Smooth muscle cell (in vitro differentiated cells): ENCODE measurements at regions not wholly inside any gene's neighbourhood (a gene's known extent, or its start where the extent isn't known, plus 50 kb on each side); places are given as distances from the start of the nearest gene placed in this dataset.

ENCODE experiments used
- DNase-seq: peaks from one replicate; lab custom pipeline; 2025; ENCODE audit not compliant: unreplicated experiment; lab: John Stamatoyannopoulos, UW
- H2AFZ ChIP-seq: fragments of 200-600 bp; sonication (generic); 2 replicates; pipeline ENCODE4 v1.6.0; 2016; ENCODE audit warnings: antibody characterized with exemption, low read depth, mild to moderate bottlenecking
- H3F3A ChIP-seq: fragments of 200-600 bp; sonication (generic); 2 replicates; pipeline ENCODE4 v1.6.0; 2017; ENCODE audit warnings: antibody characterized with exemption, low read depth
- H3K27ac ChIP-seq: fragments of 200-600 bp; sonication (generic); 2 replicates; pipeline ENCODE4 v1.5.1; 2016; ENCODE audit warnings: low read depth, mild to moderate bottlenecking
- H3K27me3 ChIP-seq: fragments of 200-600 bp; sonication (generic); 2 replicates; pipeline ENCODE4 v1.6.1; 2016; ENCODE audit warnings: low read depth, mild to moderate bottlenecking
- H3K36me3 ChIP-seq: fragments of 200-600 bp; sonication (generic); 2 replicates; pipeline ENCODE4 v1.5.1; 2016; ENCODE audit warnings: low read depth
- H3K4me1 ChIP-seq: fragments of 200-600 bp; sonication (generic); 2 replicates; pipeline ENCODE4 v1.5.1; 2016; ENCODE audit warnings: low read depth
- H3K4me2 ChIP-seq: fragments of 200-600 bp; sonication (generic); 2 replicates; pipeline ENCODE4 v1.6.0; 2016; ENCODE audit warnings: mild to moderate bottlenecking
- H3K4me3 ChIP-seq: fragments of 200-600 bp; sonication (generic); 2 replicates; pipeline ENCODE4 v1.5.1; 2016; ENCODE audit warnings: mild to moderate bottlenecking
- H3K79me2 ChIP-seq: fragments of 200-600 bp; sonication (generic); 2 replicates; pipeline ENCODE4 v1.6.0; 2016; ENCODE audit warnings: low read depth, mild to moderate bottlenecking
- H3K9ac ChIP-seq: fragments of 200-600 bp; sonication (generic); 2 replicates; pipeline ENCODE4 v1.6.0; 2016; ENCODE audit warnings: low read depth
- H3K9me3 ChIP-seq: fragments of 200-600 bp; sonication (generic); replicated peaks from 2 replicates; pipeline ENCODE4 v1.5.1; 2016; ENCODE audit warnings: low read depth
- H4K20me1 ChIP-seq: fragments of 200-600 bp; sonication (generic); 2 replicates; pipeline ENCODE4 v1.6.0; 2016; ENCODE audit warnings: low read depth
- WGBS: methylation state at CpG from one replicate; pipeline ENCODE4 v1.1.7; 2016; ENCODE audit warnings: low lambda C conversion rate; 5-methylcytosine and 5-hydroxymethylcytosine counted together
- TF ChIP-seq, protein P1 (sequence below): fragments of 200-600 bp; sonication (generic); IDR thresholded peaks from 2 replicates; pipeline ENCODE4 v1.5.1; 2017; ENCODE audit warnings: borderline replicate concordance, mild to moderate bottlenecking, antibody characterized with exemption; ENCODE audit not compliant: insufficient read depth, poor library complexity, severe bottlenecking

- Histone ChIP-seq H3K9me3 (no peaks in the 10 kb centered on the region), H3K36me3 (no peaks in the 10 kb centered on the region)
Observed at GRCh38 chr3:95148107-95148506, 1085.2 kb downstream of the NSUN3 start.

GRCh38 chr3:95151590-95151989, 1088.7 kb downstream of the NSUN3 start:
- Histone ChIP-seq H2AFZ (peak overlapping the region; percentile 72), H3K4me1 (no peaks in the 10 kb centered on the region), H3K9ac (no peak overlapping the region), H3K4me2 (no peak overlapping the region), H4K20me1 (no peaks in the 10 kb centered on the region), H3K9me3 (no peaks in the 10 kb centered on the region), H3K36me3 (no peaks in the 10 kb centered on the region), H3K27me3 (no peaks in the 10 kb centered on the region), H3F3A (no peaks in the 10 kb centered on the region), H3K79me2 (no peaks in the 10 kb centered on the region), H3K27ac (no peak overlapping the region), H3K4me3 (no peak overlapping the region)
- TF ChIP-seq, protein P1, sequence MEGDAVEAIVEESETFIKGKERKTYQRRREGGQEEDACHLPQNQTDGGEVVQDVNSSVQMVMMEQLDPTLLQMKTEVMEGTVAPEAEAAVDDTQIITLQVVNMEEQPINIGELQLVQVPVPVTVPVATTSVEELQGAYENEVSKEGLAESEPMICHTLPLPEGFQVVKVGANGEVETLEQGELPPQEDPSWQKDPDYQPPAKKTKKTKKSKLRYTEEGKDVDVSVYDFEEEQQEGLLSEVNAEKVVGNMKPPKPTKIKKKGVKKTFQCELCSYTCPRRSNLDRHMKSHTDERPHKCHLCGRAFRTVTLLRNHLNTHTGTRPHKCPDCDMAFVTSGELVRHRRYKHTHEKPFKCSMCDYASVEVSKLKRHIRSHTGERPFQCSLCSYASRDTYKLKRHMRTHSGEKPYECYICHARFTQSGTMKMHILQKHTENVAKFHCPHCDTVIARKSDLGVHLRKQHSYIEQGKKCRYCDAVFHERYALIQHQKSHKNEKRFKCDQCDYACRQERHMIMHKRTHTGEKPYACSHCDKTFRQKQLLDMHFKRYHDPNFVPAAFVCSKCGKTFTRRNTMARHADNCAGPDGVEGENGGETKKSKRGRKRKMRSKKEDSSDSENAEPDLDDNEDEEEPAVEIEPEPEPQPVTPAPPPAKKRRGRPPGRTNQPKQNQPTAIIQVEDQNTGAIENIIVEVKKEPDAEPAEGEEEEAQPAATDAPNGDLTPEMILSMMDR, result no peak
- WGBS, result 62% methylated on average over 2 of the region's 2 CpGs
- DNase-seq, result no peak

More at GRCh38 chr3:95148107-95148506, 1085.2 kb downstream of the NSUN3 start:
- TF ChIP-seq, protein P1, result no peak
- Histone ChIP-seq H2AFZ (no peak overlapping the region), H3K4me3 (no peak overlapping the region), H3K9ac (no peak overlapping the region), H3K27me3 (no peaks in the 10 kb centered on the region), H3F3A (no peaks in the 10 kb centered on the region), H3K4me1 (no peaks in the 10 kb centered on the region), H3K27ac (no peak overlapping the region), H3K4me2 (no peak overlapping the region), H4K20me1 (no peaks in the 10 kb centered on the region), H3K79me2 (no peaks in the 10 kb centered on the region)
- WGBS, result 98% methylated on average over 3 of the region's 3 CpGs
- no peak for DNase-seq

DNA sequence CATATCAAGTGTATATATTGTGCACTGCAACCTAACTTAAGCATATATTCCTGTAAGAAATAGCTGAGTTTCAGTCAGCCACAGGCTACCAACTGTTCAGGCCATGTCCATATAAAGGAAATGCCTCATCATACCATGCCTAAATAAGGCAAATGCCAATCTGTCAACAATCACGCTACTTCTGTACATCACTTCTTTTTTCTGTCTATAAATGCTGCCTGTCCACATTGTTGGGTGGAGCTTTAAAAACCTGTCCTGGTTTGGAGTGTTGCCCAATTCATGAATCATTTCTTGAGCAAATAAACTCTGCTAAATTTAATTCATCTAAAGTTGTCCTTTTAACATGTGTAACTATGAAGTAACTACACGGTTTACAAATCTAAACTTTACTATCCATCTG, 1091.9 kb downstream of the NSUN3 start:
- H3K9me3 ChIP-seq, result no peaks in the 10 kb centered on the region
- no peaks in the 10 kb centered on the region for H3K36me3 ChIP-seq
- H4K20me1 ChIP-seq, result no peaks in the 10 kb centered on the region
- TF ChIP-seq, protein P1, result no peak
- no peaks in the 10 kb centered on the region for H3F3A ChIP-seq
- no peaks in the 10 kb centered on the region for H3K4me1 ChIP-seq
- H3K4me3 ChIP-seq, result no peak overlapping the region
- H3K27ac ChIP-seq, result no peak overlapping the region
- WGBS, result 81% methylated on average over 2 of the region's 2 CpGs
- H2AFZ ChIP-seq, result no peak overlapping the region
- H3K9ac ChIP-seq, result no peak overlapping the region
- no peak overlapping the region for H3K4me2 ChIP-seq
- no peak for DNase-seq
- H3K27me3 ChIP-seq, result no peaks in the 10 kb centered on the region
- H3K79me2 ChIP-seq, result no peaks in the 10 kb centered on the region

GRCh38 chr3:95162794-95163193, 1099.9 kb downstream of the NSUN3 start:
- no peak overlapping the region for H3K9ac ChIP-seq
- H2AFZ ChIP-seq, result no peak overlapping the region
- no peak overlapping the region for H3K4me2 ChIP-seq
- no peaks in the 10 kb centered on the region for H4K20me1 ChIP-seq
- TF ChIP-seq, protein P1, result no peak
- no peaks in the 10 kb centered on the region for H3K27me3 ChIP-seq
- H3K4me3 ChIP-seq, result no peak overlapping the region
- no peaks in the 10 kb centered on the region for H3K79me2 ChIP-seq
- no peaks in the 10 kb centered on the region for H3K36me3 ChIP-seq
- no peak overlapping the region for H3K27ac ChIP-seq
- no peaks in the 10 kb centered on the region for H3K4me1 ChIP-seq
- DNase-seq, result no peak
- H3F3A ChIP-seq, result no peaks in the 10 kb centered on the region
- H3K9me3 ChIP-seq, result no peaks in the 10 kb centered on the region
- 89% methylated on average over 1 of the region's 1 CpG for WGBS
